ENCODE measurements at regions not wholly inside any gene's neighbourhood (a gene's known extent, or its start where the extent isn't known, plus 50 kb on each side); places are given as distances from the start of the nearest gene placed in this dataset.

DNA sequence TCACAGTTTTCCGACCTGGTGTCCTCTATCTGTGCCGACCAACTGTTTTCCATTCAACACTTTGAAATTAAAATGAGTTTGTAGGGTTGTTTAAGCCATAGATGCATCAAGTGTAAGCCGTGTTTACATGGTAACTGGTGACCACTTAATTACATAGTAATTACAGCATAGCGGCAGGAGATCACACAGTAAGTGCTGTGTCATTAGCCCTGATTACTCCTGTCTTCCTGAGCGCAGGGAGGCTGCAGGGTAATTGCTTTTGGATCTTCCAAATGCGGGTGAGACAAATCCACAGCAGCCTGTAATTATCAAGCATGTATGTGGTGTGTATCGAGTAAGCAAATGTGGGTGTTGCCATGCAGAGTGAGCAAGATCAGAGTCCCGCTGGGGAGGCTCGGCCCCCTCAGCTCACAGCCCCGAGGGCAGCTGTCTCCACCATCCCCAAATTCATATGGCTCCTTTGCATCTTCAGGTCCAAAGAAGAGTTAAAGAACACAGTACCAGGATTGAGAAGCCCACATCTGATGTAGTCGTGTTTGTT is 71.5 kb upstream of the HDAC4 start:
- no peak for DNase-seq

- no peak for DNase-seq
Measured at GRCh38 chr2:239471011-239471792, 70.4 kb upstream of the HDAC4 start.

- no peak for DNase-seq
Measured at GRCh38 chr2:239470151-239470900, 69.5 kb upstream of the HDAC4 start.

- DNase-seq = no peak
Measured at GRCh38 chr2:239469106-239469960, 68.5 kb upstream of the HDAC4 start.

- no peak for DNase-seq
Measured at GRCh38 chr2:239468491-239469105, 67.8 kb upstream of the HDAC4 start.

- DNase-seq = no peak
Measured at GRCh38 chr2:239467956-239468490, 67.2 kb upstream of the HDAC4 start.

- no peak for DNase-seq
Measured at GRCh38 chr2:239467281-239467955, 66.6 kb upstream of the HDAC4 start.

DNA sequence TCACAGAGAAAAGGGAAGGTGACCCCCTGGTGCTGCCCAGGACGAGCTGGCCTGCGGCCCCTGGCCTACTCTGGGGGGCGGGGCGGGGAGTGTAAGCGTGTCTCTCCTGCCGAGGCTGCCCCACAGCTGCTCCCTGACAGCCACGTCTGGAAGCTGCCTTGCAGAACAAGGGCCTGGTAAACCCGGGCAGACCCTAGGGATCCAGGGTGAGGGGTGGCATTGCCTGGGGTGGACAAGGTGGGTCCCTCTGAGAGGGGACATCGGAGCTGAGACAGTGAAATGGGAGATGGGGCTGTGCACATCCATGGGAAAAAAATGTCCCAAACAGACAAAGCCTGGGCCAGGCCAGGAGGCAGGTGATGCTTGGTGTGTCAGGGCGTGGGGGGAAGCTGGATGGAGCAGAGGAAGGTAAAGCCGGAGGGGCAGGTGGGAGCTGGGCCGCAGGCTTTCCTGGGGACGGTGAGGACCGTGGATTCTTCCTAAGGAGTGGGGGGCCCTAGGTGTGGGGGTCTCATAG is 66.0 kb upstream of the HDAC4 start:
- DNase-seq = no peak

GRCh38 chr2:239466061-239466754 is 65.4 kb upstream of the HDAC4 start:
- no peak for DNase-seq

GRCh38 chr2:239465017-239466001 is 64.5 kb upstream of the HDAC4 start:
- DNase-seq = no peak

GRCh38 chr2:239464166-239465016 is 63.6 kb upstream of the HDAC4 start:
- no peak for DNase-seq

DNA sequence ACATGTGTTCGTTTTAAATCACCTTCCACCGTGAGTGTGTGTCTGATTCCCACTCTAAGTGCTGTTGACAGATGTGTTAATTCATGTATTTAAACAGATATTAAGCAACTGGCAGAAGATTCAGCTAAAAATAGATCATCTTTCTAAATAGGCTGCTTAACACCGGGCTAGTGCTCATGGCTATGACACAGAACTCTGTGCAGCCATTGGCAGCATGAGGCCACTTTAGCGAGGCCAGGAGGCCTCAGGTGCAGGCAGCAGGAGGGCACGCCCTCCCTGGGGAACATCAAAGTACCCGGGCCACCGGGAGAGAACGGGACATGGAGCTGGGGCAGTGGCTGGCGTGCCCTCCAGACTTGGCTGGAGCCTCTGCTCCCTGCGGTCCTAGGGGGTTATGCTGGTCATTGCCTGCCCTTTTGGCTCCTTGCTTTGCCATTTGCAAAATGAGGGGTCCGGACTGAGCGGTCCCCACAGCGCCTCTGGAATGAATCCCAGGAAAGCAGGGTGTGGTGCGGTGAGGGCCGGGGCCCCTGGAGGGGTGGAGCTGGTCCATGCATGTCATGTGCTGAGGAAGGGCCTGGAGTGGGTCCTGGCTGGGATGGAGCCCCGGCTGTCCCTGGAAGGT is 62.8 kb upstream of the HDAC4 start:
- DNase-seq = no peak

GRCh38 chr2:239462671-239463506 is 62.1 kb upstream of the HDAC4 start:
- no peak for DNase-seq

DNA sequence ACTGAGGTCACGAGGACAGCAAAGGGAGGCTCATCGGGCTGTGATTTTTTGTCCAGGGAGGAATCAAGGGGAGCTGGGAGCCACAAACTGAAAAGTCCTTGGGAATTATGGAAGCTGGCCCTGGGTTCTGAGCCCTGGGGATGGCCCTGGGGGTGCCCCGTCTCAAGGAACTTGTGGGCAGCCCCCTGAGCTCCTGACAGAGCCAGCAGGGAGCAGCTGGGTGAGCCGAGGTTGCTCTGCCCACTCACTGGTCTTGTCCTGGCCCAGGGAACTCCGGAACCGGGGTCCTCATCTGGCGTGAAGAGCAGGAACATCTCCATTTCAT is 61.3 kb upstream of the HDAC4 start:
- DNase-seq = no peak

DNA sequence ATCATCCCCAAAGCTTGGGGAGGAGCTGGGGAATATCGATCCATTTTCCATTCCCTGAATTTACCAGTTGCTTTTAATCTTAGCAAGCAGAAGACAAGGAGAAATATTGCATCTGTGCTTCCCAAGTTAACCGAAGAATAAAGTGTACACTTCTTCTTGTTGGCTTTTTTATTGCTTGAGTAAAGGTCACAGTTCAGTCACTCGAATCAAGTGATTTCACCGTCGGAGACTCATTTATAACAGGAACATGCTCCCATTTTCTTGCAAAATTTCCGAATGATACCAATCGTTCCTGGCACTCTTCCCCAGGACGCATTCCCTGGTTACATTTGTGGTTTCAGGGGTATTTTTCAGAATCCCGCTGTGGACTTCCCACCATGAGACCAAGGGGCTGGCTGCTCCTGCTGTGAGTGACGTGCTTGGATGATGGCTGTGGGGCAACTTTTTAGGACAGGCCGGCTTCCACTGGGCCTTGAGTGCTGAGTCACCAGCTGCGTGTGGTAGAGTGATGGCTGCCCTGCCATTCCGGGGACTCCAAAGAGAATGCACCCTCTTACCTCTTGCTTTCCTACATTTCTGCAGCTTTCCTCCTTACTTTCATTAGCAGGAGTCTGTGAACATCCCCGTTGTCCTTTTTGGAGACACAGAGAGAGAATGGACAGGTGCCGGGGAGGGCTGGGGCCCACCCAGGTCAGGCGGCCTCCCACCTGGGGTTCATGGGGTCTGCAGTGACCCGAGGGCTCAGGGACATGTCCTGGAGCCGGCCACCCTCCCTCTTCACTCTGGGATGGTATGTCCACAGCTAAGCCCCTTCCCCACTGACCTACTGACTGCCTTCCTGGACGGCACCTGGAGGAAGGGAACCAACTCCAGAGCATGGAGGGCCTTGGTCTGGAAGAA is 60.7 kb upstream of the HDAC4 start:
- DNase-seq = no peak

DNA sequence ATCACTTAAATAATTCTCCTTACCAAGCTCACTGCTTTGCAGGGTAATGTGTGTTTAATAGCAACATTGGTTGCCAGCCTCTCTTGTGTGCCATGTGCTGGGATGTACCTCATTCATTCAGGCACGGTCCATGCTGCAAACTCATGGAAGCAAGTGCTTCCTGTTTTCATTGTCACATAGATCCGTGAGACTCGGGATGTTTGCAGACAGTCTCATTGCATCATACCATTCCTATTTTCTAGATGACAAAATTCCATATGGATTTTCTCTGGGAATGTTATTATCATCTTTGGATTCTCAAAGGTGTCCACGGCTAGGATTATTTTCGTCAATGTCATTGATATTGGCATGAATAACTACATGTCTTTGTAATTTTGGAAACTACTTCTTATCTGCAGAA is 60.0 kb upstream of the HDAC4 start:
- no peak for DNase-seq
